Type B pancreatic cell (in vitro differentiated cells): ENCODE measurements at regions not wholly inside any gene's neighbourhood (a gene's known extent, or its start where the extent isn't known, plus 50 kb on each side); places are given as distances from the start of the nearest gene placed in this dataset.

ENCODE experiments used
- DNase-seq: peaks from one replicate; pipeline ENCODE4 v3.0.0; 2021; ENCODE audit warnings: mixed read lengths; ENCODE audit not compliant: unreplicated experiment; ENCODE audit errors: extremely low spot score
- H3K27ac Mint-ChIP-seq: 2 replicates; pipeline ENCODE4 v1.8.0; 2021; ENCODE audit warnings: mild to moderate bottlenecking, mixed read lengths
- H3K27me3 Mint-ChIP-seq: 2 replicates; pipeline ENCODE4 v1.8.0; 2021; ENCODE audit warnings: mixed read lengths
- H3K36me3 Mint-ChIP-seq: 2 replicates; pipeline ENCODE4 v1.8.0; 2021; ENCODE audit warnings: mixed read lengths
- H3K4me1 Mint-ChIP-seq: one replicate; pipeline ENCODE4 v1.8.0; 2021; ENCODE audit warnings: mixed read lengths; ENCODE audit not compliant: unreplicated experiment
- H3K4me3 Mint-ChIP-seq: 2 replicates; pipeline ENCODE4 v1.8.0; 2021; ENCODE audit warnings: mild to moderate bottlenecking, mixed read lengths
- H3K9me3 Mint-ChIP-seq: 2 replicates; pipeline ENCODE4 v1.8.0; 2021; ENCODE audit warnings: mixed read lengths
- TF ChIP-seq, protein P1 (sequence below): fragments of 200-600 bp; sonication (generic); conservative IDR thresholded peaks from 2 replicates; pipeline ENCODE4 v1.5.0; 2021; ENCODE audit warnings: antibody characterized with exemption, mild to moderate bottlenecking

DNA sequence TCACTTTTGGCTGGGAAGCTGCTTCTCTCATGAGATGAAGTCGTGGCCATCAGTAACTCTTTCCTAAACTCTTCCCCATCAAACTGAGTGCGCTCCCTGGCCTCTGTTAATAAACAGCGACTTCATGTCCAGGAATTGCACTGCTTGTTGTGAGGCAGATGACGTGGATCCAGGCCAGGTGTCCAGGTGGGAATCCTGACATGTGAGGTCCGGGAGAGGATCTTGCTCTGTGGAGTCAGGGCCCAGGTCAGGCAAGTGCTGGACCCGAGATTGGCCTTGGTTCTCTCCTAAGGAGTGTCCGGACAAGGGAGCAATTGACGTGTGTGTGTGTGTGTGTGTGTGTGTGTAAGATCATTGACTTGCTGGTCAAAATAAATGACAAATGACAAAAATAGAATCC is 362.7 kb downstream of the GLRX3 start:
- peaks cover 6% of the 10 kb centered on the region for H3K9me3 Mint-ChIP-seq
- TF ChIP-seq, protein P1, sequence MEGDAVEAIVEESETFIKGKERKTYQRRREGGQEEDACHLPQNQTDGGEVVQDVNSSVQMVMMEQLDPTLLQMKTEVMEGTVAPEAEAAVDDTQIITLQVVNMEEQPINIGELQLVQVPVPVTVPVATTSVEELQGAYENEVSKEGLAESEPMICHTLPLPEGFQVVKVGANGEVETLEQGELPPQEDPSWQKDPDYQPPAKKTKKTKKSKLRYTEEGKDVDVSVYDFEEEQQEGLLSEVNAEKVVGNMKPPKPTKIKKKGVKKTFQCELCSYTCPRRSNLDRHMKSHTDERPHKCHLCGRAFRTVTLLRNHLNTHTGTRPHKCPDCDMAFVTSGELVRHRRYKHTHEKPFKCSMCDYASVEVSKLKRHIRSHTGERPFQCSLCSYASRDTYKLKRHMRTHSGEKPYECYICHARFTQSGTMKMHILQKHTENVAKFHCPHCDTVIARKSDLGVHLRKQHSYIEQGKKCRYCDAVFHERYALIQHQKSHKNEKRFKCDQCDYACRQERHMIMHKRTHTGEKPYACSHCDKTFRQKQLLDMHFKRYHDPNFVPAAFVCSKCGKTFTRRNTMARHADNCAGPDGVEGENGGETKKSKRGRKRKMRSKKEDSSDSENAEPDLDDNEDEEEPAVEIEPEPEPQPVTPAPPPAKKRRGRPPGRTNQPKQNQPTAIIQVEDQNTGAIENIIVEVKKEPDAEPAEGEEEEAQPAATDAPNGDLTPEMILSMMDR = no peak
- H3K36me3 Mint-ChIP-seq = no peaks in the 10 kb centered on the region
- H3K27me3 Mint-ChIP-seq = peaks cover 40% of the 10 kb centered on the region
- H3K27ac Mint-ChIP-seq = no peak overlapping the region
- no peak for DNase-seq
- no peaks in the 10 kb centered on the region for H3K4me1 Mint-ChIP-seq
- H3K4me3 Mint-ChIP-seq = no peak overlapping the region

DNA sequence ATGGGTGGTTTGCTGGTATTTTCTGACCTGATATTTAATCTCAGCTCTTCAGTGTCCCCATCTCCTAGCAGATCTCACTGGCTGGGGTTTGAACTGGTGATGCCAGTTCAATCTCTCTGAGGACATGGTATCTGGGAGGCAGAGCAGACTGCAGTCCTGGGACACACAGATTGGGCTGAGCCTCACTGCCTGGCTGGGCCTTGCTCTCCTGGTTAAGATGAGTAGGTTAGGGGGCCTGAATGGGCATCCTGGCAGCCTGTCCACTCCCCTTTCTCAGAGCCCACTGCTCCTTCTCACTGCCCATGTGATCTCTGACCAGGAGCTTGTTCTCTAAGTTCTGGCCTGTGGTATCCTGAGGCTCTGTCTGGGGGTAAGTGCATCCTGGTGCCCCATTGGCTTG is 363.4 kb downstream of the GLRX3 start:
- Mint-ChIP-seq H3K27me3 (peaks cover 42% of the 10 kb centered on the region), H3K4me1 (no peaks in the 10 kb centered on the region), H3K4me3 (no peak overlapping the region), H3K36me3 (no peaks in the 10 kb centered on the region), H3K9me3 (peaks cover 8% of the 10 kb centered on the region), H3K27ac (no peak overlapping the region)
- TF ChIP-seq, protein P1 = no peak
- DNase-seq = no peak

DNA sequence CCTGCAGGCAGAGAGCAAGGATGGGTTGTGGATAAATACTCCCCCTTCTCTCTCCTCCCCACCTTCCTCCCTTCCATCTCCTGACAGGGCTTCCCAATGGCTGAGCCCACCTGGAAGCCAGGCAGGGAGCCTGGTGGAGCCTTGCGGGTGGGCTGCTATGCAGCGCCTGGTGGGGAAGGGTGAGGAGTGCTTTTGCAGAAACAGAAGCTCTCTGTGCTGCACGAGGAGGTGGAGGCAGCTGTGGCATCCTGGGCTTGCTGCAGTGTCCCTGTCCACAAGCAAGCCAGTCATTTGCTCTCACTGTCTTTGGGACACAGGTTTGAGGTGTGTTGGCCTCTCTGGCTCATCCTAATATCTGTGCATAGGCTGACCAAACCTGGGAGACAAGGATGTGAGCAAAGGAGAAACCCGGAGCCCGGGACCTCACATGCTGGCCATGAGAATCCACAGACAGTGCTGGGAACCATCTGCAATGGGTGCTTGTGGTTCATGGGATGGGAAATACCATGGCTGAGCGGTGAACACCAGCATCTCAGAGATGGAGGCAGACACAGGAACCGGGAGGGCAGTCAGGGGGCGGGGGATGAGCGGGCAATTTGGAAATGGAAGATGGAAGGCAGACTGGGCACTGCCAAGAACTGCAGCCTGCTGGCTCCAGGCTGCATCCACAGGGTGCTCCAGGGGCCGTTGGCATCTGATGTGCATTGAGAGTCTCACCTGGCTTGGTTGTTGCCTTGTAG is 364.2 kb downstream of the GLRX3 start:
- no peak overlapping the region for H3K4me3 Mint-ChIP-seq

DNA sequence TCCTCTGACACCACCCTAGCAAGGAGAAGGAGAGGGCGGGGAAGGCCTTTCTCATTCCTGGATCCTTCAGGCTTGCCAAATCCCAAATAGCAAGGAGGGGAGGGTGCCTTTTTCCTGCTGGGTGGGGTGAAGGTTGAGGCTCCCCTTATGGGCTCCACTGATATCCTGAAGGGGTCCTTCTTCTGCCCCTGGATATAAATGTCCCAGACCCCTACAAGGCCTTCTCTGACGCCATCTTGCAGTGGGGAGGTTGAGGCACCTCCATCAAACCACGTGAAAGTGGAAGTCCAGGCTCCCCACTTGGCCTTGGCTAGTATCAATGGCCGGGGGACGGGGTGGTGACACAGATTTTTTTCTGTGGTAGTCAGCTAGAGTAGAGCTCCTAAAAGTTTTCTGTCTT is 371.3 kb downstream of the GLRX3 start:
- DNase-seq = no peak
- peaks cover 45% of the 10 kb centered on the region for H3K27me3 Mint-ChIP-seq
- H3K4me1 Mint-ChIP-seq = no peaks in the 10 kb centered on the region
- no peak overlapping the region for H3K4me3 Mint-ChIP-seq
- no peaks in the 10 kb centered on the region for H3K36me3 Mint-ChIP-seq
- TF ChIP-seq, protein P1 = no peak
- peaks cover 8% of the 10 kb centered on the region for H3K9me3 Mint-ChIP-seq
- no peak overlapping the region for H3K27ac Mint-ChIP-seq

More for the DNA sequence above, 364.2 kb downstream of the GLRX3 start:
- H3K27ac Mint-ChIP-seq = no peak overlapping the region
- H3K9me3 Mint-ChIP-seq = peaks cover 8% of the 10 kb centered on the region
- H3K36me3 Mint-ChIP-seq = no peaks in the 10 kb centered on the region
- H3K4me1 Mint-ChIP-seq = no peaks in the 10 kb centered on the region
- peaks cover 42% of the 10 kb centered on the region for H3K27me3 Mint-ChIP-seq
- TF ChIP-seq, protein P1 = no peak
- peak; percentile 47 for DNase-seq

DNA sequence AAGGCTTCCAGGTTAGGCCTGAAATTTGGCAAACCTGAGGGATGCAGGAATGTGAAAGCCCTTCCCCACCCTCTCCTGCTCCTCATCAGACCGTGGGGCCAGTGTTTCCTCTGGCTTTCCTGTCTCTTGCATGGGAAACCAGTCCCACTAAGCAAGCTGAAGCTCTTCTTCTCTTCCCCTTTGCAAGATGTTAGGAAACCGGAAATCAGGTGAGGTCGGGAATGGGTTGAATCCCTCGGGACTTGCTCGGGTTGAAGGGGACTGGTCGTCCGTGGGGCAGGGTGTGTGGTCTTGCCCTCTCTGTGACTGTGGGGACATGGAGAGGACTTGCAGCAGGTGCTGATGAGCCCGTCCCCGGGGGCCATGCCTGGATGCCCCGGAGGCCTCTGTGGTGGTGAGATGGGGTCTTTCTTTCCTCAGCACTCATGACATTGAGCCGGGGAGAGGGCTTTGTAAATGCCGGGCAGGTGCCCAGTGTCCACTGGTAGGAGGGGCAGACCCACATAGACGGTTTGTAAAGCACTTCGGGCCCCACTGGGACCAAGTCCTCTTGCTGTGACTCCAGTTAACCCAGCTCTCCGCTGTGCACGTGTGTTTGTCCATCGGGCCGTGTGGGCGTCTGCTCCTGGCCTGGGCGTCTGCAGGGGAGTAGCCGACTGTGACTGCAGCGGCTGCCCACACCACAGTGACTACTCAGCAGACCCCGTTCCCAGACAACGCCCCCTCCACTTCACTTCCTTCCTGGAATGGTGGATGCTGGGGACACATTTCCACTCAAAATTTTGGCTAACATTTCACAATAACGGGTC is 373.9 kb downstream of the GLRX3 start:
- no peak overlapping the region for H3K27ac Mint-ChIP-seq
- TF ChIP-seq, protein P1 = no peak
- DNase-seq = no peak
- H3K4me3 Mint-ChIP-seq = no peak overlapping the region
- H3K4me1 Mint-ChIP-seq = no peaks in the 10 kb centered on the region
- no peaks in the 10 kb centered on the region for H3K9me3 Mint-ChIP-seq
- peaks cover 36% of the 10 kb centered on the region for H3K27me3 Mint-ChIP-seq
- H3K36me3 Mint-ChIP-seq = no peaks in the 10 kb centered on the region
